CD4-positive, CD25-positive, alpha-beta regulatory T cell (primary cell): ENCODE measurements at regions not wholly inside any gene's neighbourhood (a gene's known extent, or its start where the extent isn't known, plus 50 kb on each side); places are given as distances from the start of the nearest gene placed in this dataset.

Experiments
- ATAC-seq, 2 donors: fragments of 150-1000 bp; cut with Tn5 transposase; one replicate each; pipeline ENCODE4 v1.10.0; 2021; ENCODE audit warnings: low read depth in 2 of 2, moderate number of reproducible peaks in 2 of 2, moderate library complexity in 1 of 2
- DNase-seq, 3 donors: peaks; one replicate each; pipeline versions ENCODE4 v3.0.0 to v3.0.0-alpha.2; 2012 to 2022; ENCODE audit warnings: mixed read lengths in 1 of 3
- H3K27ac ChIP-seq: one replicate; pipeline ENCODE4 v1.7.0; 2013; ENCODE audit warnings: mild to moderate bottlenecking, low read length; ENCODE audit not compliant: insufficient read depth, poor library complexity, severe bottlenecking
- H3K27me3 ChIP-seq: one replicate; pipeline ENCODE4 v1.7.0; 2013; ENCODE audit warnings: low read length; ENCODE audit not compliant: control insufficient read depth, insufficient read depth
- H3K36me3 ChIP-seq: one replicate; pipeline ENCODE4 v1.7.0; 2013; ENCODE audit warnings: mild to moderate bottlenecking, low read length, moderate library complexity; ENCODE audit not compliant: control insufficient read depth, insufficient read depth
- H3K4me1 ChIP-seq: 2 replicates; pipeline ENCODE4 v1.7.0; 2013; ENCODE audit warnings: mild to moderate bottlenecking, low read length; ENCODE audit not compliant: insufficient read depth, control insufficient read depth, poor library complexity, severe bottlenecking
- H3K4me3 ChIP-seq: one replicate; pipeline ENCODE4 v1.7.0; 2013; ENCODE audit warnings: low read depth, mild to moderate bottlenecking, low read length, moderate library complexity
- H3K9me3 ChIP-seq, 2 experiments: 1 replicate in 1 of 2; 2 replicates in 1 of 2; pipeline ENCODE4 v1.7.0; 2013; ENCODE audit warnings: low read length in 2 of 2, mild to moderate bottlenecking in 1 of 2, moderate library complexity in 1 of 2; ENCODE audit not compliant: control insufficient read depth in 2 of 2
- H3K27ac Mint-ChIP-seq, 3 donors: one replicate each; pipeline ENCODE4 v1.8.0; 2020 to 2022; ENCODE audit warnings: mild to moderate bottlenecking in 3 of 3, mixed read lengths in 3 of 3, moderate library complexity in 2 of 3
- H3K27me3 Mint-ChIP-seq: one replicate; pipeline ENCODE4 v1.8.0; 2022; ENCODE audit warnings: mild to moderate bottlenecking, mixed read lengths
- H3K36me3 Mint-ChIP-seq: one replicate; pipeline ENCODE4 v1.8.0; 2020; ENCODE audit warnings: mixed read lengths
- H3K4me1 Mint-ChIP-seq, 4 donors: one replicate each; pipeline ENCODE4 v1.8.0; 2020 to 2022; ENCODE audit warnings: mixed read lengths in 4 of 4, mild to moderate bottlenecking in 1 of 4
- H3K4me3 Mint-ChIP-seq, 4 donors: one replicate each; pipeline ENCODE4 v1.8.0; 2020 to 2022; ENCODE audit warnings: mild to moderate bottlenecking in 4 of 4, mixed read lengths in 4 of 4, moderate library complexity in 3 of 4
- H3K9me3 Mint-ChIP-seq, 7 donors: one replicate each; pipeline ENCODE4 v1.8.0; 2020 to 2022; ENCODE audit warnings: mixed read lengths in 7 of 7, mild to moderate bottlenecking in 3 of 7, moderate library complexity in 2 of 7

GRCh38 chr4:175953116-175953515 lies 112.5 kb upstream of the WDR17 start:
- Histone ChIP-seq H3K27me3 (no peaks in the 10 kb centered on the region), H3K36me3 (no peaks in the 10 kb centered on the region), H3K9me3 (no peaks in the 10 kb centered on the region), H3K4me1 (no peaks in the 10 kb centered on the region), H3K27ac (no peak overlapping the region), H3K4me3 (no peak overlapping the region)
- Mint-ChIP-seq H3K27me3 (peaks cover 5% of the 10 kb centered on the region), H3K36me3 (no peaks in the 10 kb centered on the region), H3K27ac (no peak overlapping the region), H3K4me3 (no peak overlapping the region), H3K4me1 (no peaks in the 10 kb centered on the region), H3K9me3 (peaks cover 0 to 3% (median 0%) of the 10 kb centered on the region in 7 donors)
- DNase-seq (no peak), ATAC-seq (no peak)

GRCh38 chr4:175953960-175954521 lies 111.6 kb upstream of the WDR17 start:
- H3K36me3 Mint-ChIP-seq = no peaks in the 10 kb centered on the region
- Histone ChIP-seq H3K27ac (no peak overlapping the region), H3K9me3 (no peaks in the 10 kb centered on the region), H3K4me3 (no peak overlapping the region), H3K36me3 (no peaks in the 10 kb centered on the region), H3K27me3 (no peaks in the 10 kb centered on the region), H3K4me1 (no peaks in the 10 kb centered on the region)
- no peak overlapping the region for H3K27ac Mint-ChIP-seq
- DNase-seq = peak in 1 of 3 donors; percentile 2
- no peak overlapping the region for H3K4me3 Mint-ChIP-seq
- peaks cover 0 to 3% (median 0%) of the 10 kb centered on the region in 7 donors for H3K9me3 Mint-ChIP-seq
- peaks cover 5% of the 10 kb centered on the region for H3K27me3 Mint-ChIP-seq
- no peaks in the 10 kb centered on the region for H3K4me1 Mint-ChIP-seq
- no peak for ATAC-seq

- H3K27me3 ChIP-seq = no peaks in the 10 kb centered on the region
- H3K4me1 ChIP-seq = no peaks in the 10 kb centered on the region
- Mint-ChIP-seq H3K4me1 (no peaks in the 10 kb centered on the region), H3K27me3 (peaks cover 5% of the 10 kb centered on the region), H3K36me3 (no peaks in the 10 kb centered on the region), H3K27ac (no peak overlapping the region), H3K9me3 (peaks cover 0 to 3% (median 0%) of the 10 kb centered on the region in 7 donors), H3K4me3 (no peak overlapping the region)
- H3K27ac ChIP-seq = no peak overlapping the region
- no peaks in the 10 kb centered on the region for H3K9me3 ChIP-seq
- DNase-seq = no peak
- H3K36me3 ChIP-seq = no peaks in the 10 kb centered on the region
- H3K4me3 ChIP-seq = no peak overlapping the region
- ATAC-seq = no peak
Observed at GRCh38 chr4:175954685-175955084, 111.0 kb upstream of the WDR17 start.

GRCh38 chr4:175961604-175962003 lies 104.0 kb upstream of the WDR17 start:
- H3K4me3 Mint-ChIP-seq = no peak overlapping the region
- H3K27me3 Mint-ChIP-seq = no peaks in the 10 kb centered on the region
- H3K36me3 Mint-ChIP-seq = no peaks in the 10 kb centered on the region
- ATAC-seq = no peak
- H3K27me3 ChIP-seq = no peaks in the 10 kb centered on the region
- H3K9me3 ChIP-seq = no peaks in the 10 kb centered on the region
- no peak overlapping the region for H3K4me3 ChIP-seq
- H3K9me3 Mint-ChIP-seq = no peaks in the 10 kb centered on the region
- no peaks in the 10 kb centered on the region for H3K36me3 ChIP-seq
- no peak overlapping the region for H3K27ac ChIP-seq
- no peak overlapping the region for H3K27ac Mint-ChIP-seq
- H3K4me1 Mint-ChIP-seq = no peaks in the 10 kb centered on the region
- no peaks in the 10 kb centered on the region for H3K4me1 ChIP-seq
- DNase-seq = no peak

GRCh38 chr4:175970072-175970471 lies 95.6 kb upstream of the WDR17 start:
- peaks cover 4% of the 10 kb centered on the region for H3K27me3 Mint-ChIP-seq

GRCh38 chr4:175970724-175971123 lies 94.9 kb upstream of the WDR17 start:
- Histone ChIP-seq H3K36me3 (no peaks in the 10 kb centered on the region), H3K4me1 (no peaks in the 10 kb centered on the region), H3K27ac (no peak overlapping the region), H3K27me3 (no peaks in the 10 kb centered on the region), H3K9me3 (no peaks in the 10 kb centered on the region), H3K4me3 (no peak overlapping the region)
- H3K4me1 Mint-ChIP-seq = no peaks in the 10 kb centered on the region
- H3K27ac Mint-ChIP-seq = no peak overlapping the region
- DNase-seq (no peak), ATAC-seq (no peak)
- H3K4me3 Mint-ChIP-seq = no peak overlapping the region
- peaks cover 4% of the 10 kb centered on the region for H3K27me3 Mint-ChIP-seq
- peaks cover 0 to 7% (median 0%) of the 10 kb centered on the region in 7 donors for H3K9me3 Mint-ChIP-seq
- H3K36me3 Mint-ChIP-seq = no peaks in the 10 kb centered on the region

More at GRCh38 chr4:175970072-175970471, 95.6 kb upstream of the WDR17 start:
- H3K36me3 Mint-ChIP-seq = no peaks in the 10 kb centered on the region
- no peak overlapping the region for H3K27ac Mint-ChIP-seq
- H3K4me3 ChIP-seq = no peak overlapping the region
- DNase-seq = no peak
- no peak for ATAC-seq
- no peaks in the 10 kb centered on the region for H3K4me1 ChIP-seq
- no peaks in the 10 kb centered on the region for H3K27me3 ChIP-seq
- H3K4me1 Mint-ChIP-seq = no peaks in the 10 kb centered on the region
- no peak overlapping the region for H3K4me3 Mint-ChIP-seq
- peaks cover 0 to 7% (median 0%) of the 10 kb centered on the region in 7 donors for H3K9me3 Mint-ChIP-seq
- no peaks in the 10 kb centered on the region for H3K36me3 ChIP-seq
- H3K9me3 ChIP-seq = no peaks in the 10 kb centered on the region
- H3K27ac ChIP-seq = no peak overlapping the region

GRCh38 chr4:175971388-175972179 lies 94.1 kb upstream of the WDR17 start:
- Mint-ChIP-seq H3K4me1 (no peaks in the 10 kb centered on the region), H3K27me3 (peaks cover 4% of the 10 kb centered on the region), H3K9me3 (peaks cover 0 to 7% (median 0%) of the 10 kb centered on the region in 7 donors), H3K27ac (no peak overlapping the region), H3K4me3 (no peak overlapping the region), H3K36me3 (no peaks in the 10 kb centered on the region)
- Histone ChIP-seq H3K4me1 (no peaks in the 10 kb centered on the region), H3K27me3 (no peaks in the 10 kb centered on the region), H3K36me3 (no peaks in the 10 kb centered on the region), H3K27ac (no peak overlapping the region), H3K9me3 (no peaks in the 10 kb centered on the region), H3K4me3 (no peak overlapping the region)
- ATAC-seq (no peak), DNase-seq (no peak)
